IMR-90 (cell line): ENCODE measurements at regions not wholly inside any gene's neighbourhood (a gene's known extent, or its start where the extent isn't known, plus 50 kb on each side); places are given as distances from the start of the nearest gene placed in this dataset.

Experiments used
- ATAC-seq: fragments of 200-7000 bp; cut with Tn5 transposase; 2 replicates; pipeline ENCODE4 v1.9.1; 2020; ENCODE audit warnings: low read depth, mild to moderate bottlenecking, moderate library complexity
- BruUV-seq: library from RNA; stranded (reverse); fragments of 400-500 nt; replicated peaks from 2 replicates; lab custom pipeline; 2021; lab: Mats Ljungman, UMichigan
- CTCF ChIA-PET: fragments of 300-600 bp; formaldehyde crosslinking; extraction: SDS; loops from one replicate; lab custom pipeline; 2021; ENCODE audit warnings: antibody characterized with exemption; lab: Yijun Ruan, JAX
- POLR2A ChIA-PET: fragments of 300-600 bp; sonication (Branson Sonifier 250); formaldehyde crosslinking; loops from one replicate; lab custom pipeline; 2022; ENCODE audit warnings: antibody characterized with exemption; ENCODE audit not compliant: unreplicated experiment; lab: Charles Lee
- DNase-seq: peaks from one replicate; pipeline ENCODE4 v3.0.0; 2013
- H2AFZ ChIP-seq: replicated peaks from 2 replicates; pipeline ENCODE3; 2013; ENCODE audit warnings: low read length, mild to moderate bottlenecking; ENCODE audit not compliant: poor library complexity
- H2AK5ac ChIP-seq: 2 replicates; pipeline ENCODE4 v1.6.1; 2013; ENCODE audit warnings: low read depth, low read length, inconsistent platforms
- H2AK9ac ChIP-seq: replicated peaks from 2 replicates; pipeline ENCODE3; 2013; ENCODE audit warnings: mild to moderate bottlenecking, low read depth, low read length, moderate library complexity; ENCODE audit not compliant: poor library complexity
- H2BK120ac ChIP-seq: 2 replicates; pipeline ENCODE4 v1.6.1; 2013; ENCODE audit warnings: low read depth, low read length, inconsistent platforms
- H2BK15ac ChIP-seq: 3 replicates; pipeline ENCODE4 v1.6.1; 2013; ENCODE audit warnings: low read depth, low read length, inconsistent platforms
- H2BK20ac ChIP-seq: 2 replicates; pipeline ENCODE4 v1.6.1; 2013; ENCODE audit warnings: low read depth, mild to moderate bottlenecking, inconsistent platforms, low read length, moderate library complexity
- H2BK5ac ChIP-seq: 2 replicates; pipeline ENCODE4 v1.6.1; 2013; ENCODE audit warnings: mild to moderate bottlenecking, low read depth, low read length, inconsistent platforms; ENCODE audit not compliant: poor library complexity, severe bottlenecking
- H3K14ac ChIP-seq: replicated peaks from 2 replicates; pipeline ENCODE4 v1.6.1; 2013; ENCODE audit warnings: low read depth, low read length, inconsistent platforms
- H3K18ac ChIP-seq: 2 replicates; pipeline ENCODE4 v1.6.1; 2013; ENCODE audit warnings: low read depth, low read length, control low read depth
- H3K23ac ChIP-seq: 2 replicates; pipeline ENCODE4 v1.6.1; 2013; ENCODE audit warnings: low read depth, low read length, inconsistent platforms
- H3K27ac ChIP-seq: 2 replicates; pipeline ENCODE4 v1.5.1; 2013; ENCODE audit warnings: mild to moderate bottlenecking, control low read depth, low read length; ENCODE audit not compliant: insufficient read depth
- H3K27me3 ChIP-seq: 2 replicates; pipeline ENCODE4 v1.6.1; 2013; ENCODE audit warnings: low read length; ENCODE audit not compliant: control insufficient read depth, insufficient read depth
- H3K36me3 ChIP-seq: 2 replicates; pipeline ENCODE4 v1.6.1; 2013; ENCODE audit warnings: low read length, mixed read lengths; ENCODE audit not compliant: control insufficient read depth, insufficient read depth
- H3K4ac ChIP-seq: 2 replicates; pipeline ENCODE4 v1.6.1; 2013; ENCODE audit warnings: low read depth, low read length, inconsistent platforms
- H3K4me1 ChIP-seq: 2 replicates; pipeline ENCODE4 v1.6.1; 2013; ENCODE audit warnings: low read length, mixed read lengths; ENCODE audit not compliant: control insufficient read depth, insufficient read depth
- H3K4me2 ChIP-seq: 2 replicates; pipeline ENCODE4 v1.6.1; 2013; ENCODE audit warnings: low read depth, mild to moderate bottlenecking, control low read depth, low read length, moderate library complexity
- H3K4me3 ChIP-seq: 2 replicates; pipeline ENCODE4 v1.5.1; 2013; ENCODE audit warnings: low read depth, mild to moderate bottlenecking, control low read depth, low read length, moderate library complexity; ENCODE audit not compliant: insufficient read depth
- H3K56ac ChIP-seq: 2 replicates; pipeline ENCODE4 v1.6.1; 2013; ENCODE audit warnings: low read length, inconsistent platforms; ENCODE audit not compliant: insufficient read depth; ENCODE audit errors: extremely low read depth
- H3K79me1 ChIP-seq, 2 experiments: 2 replicates each; pipeline ENCODE4 v1.6.1; 2013; ENCODE audit warnings: low read length in 2 of 2, inconsistent platforms in 1 of 2, low read depth in 1 of 2
- H3K9ac ChIP-seq: 2 replicates; pipeline ENCODE4 v1.6.1; 2013; ENCODE audit warnings: low read depth, low read length, control low read depth
- H3K9me1 ChIP-seq: 2 replicates; pipeline ENCODE4 v1.6.1; 2013; ENCODE audit warnings: low read length, inconsistent platforms; ENCODE audit not compliant: insufficient read depth
- H3K9me3 ChIP-seq: 2 replicates; pipeline ENCODE4 v1.6.1; 2013; ENCODE audit warnings: low read length; ENCODE audit not compliant: control insufficient read depth, insufficient read depth
- H4K20me1 ChIP-seq: 2 replicates; pipeline ENCODE4 v1.6.1; 2013; ENCODE audit warnings: low read length, inconsistent platforms; ENCODE audit not compliant: insufficient read depth
- H4K5ac ChIP-seq: 2 replicates; pipeline ENCODE4 v1.6.1; 2013; ENCODE audit warnings: mild to moderate bottlenecking, low read depth, low read length, control low read depth
- H4K8ac ChIP-seq, 2 experiments: 2 replicates each; pipeline ENCODE4 v1.6.1; 2013; ENCODE audit warnings: low read depth in 2 of 2, low read length in 2 of 2, control low read depth in 1 of 2, inconsistent platforms in 1 of 2
- H4K91ac ChIP-seq: 2 replicates; pipeline ENCODE4 v1.6.1; 2013; ENCODE audit warnings: low read depth, low read length, inconsistent platforms; ENCODE audit not compliant: insufficient read depth
- MXI1 ChIP-seq: IDR thresholded peaks from 2 replicates; pipeline ENCODE4 v1.6.1; 2012; ENCODE audit warnings: low read depth, mild to moderate bottlenecking, low read length, moderate library complexity, borderline replicate concordance
- WGBS, 2 experiments: methylation state at CpG; one replicate each; pipeline versions ENCODE4 v1.1.5 to v1.1.7; 2013; ENCODE audit warnings: missing lambda C conversion rate in 2 of 2; ENCODE audit not compliant: insufficient read length in 1 of 2; ENCODE audit errors: extremely low coverage in 2 of 2; 5-methylcytosine and 5-hydroxymethylcytosine counted together
- dilution Hi-C: fragments of 300-500 bp; cut with HindIII; formaldehyde crosslinking; loops from one replicate; pipeline ENCODE4 v1.14.3; 2018; ENCODE audit warnings: low sequenced_read_pairs; ENCODE audit not compliant: unreplicated experiment
- in situ Hi-C: fragments of 300-500 bp; cut with MboI; formaldehyde crosslinking; loops from 3 replicates; pipeline ENCODE4 v1.14.3; 2019; ENCODE audit warnings: low sequenced_read_pairs, inconsistent platforms, mixed read lengths
- intact Hi-C: fragments of 100-400 bp; cut with micrococcal nuclease; formaldehyde crosslinking; loops from 2 replicates; pipeline ENCODE4 v1.10.0; 2022

DNA sequence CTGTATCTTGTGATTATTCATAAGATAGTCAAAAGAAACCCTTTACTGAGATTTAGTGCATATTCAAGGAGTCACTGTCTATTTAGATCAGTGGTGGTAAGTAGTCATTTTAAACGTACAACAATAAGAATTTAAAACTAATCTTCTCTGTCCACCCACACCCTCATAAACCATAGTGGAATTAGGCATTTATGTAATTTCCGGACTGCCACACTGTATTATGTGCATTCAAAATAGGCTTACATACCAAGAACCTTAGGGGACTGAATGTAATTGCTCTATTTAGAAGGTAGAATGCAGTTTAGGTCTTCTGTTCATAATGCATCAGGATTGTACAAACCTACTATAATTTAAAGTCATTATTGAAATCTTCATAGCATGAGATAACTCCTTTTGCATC lies 685.4 kb downstream of the TENT5A start:
- no peak overlapping the region for H3K9ac ChIP-seq
- no peak overlapping the region for H3K14ac ChIP-seq
- H3K9me3 ChIP-seq = no peaks in the 10 kb centered on the region
- no CpG with 5 or more reads among the region's 2 CpGs for WGBS, 2 experiments
- H3K56ac ChIP-seq = no peak overlapping the region
- H3K36me3 ChIP-seq = no peaks in the 10 kb centered on the region
- H3K4me3 ChIP-seq = no peak overlapping the region
- H3K27ac ChIP-seq = no peak overlapping the region
- ChIA-PET POLR2A (no interaction called here), CTCF (no interaction called here)
- H2AK5ac ChIP-seq = no peak overlapping the region
- dilution Hi-C loops = no loop called here
- H4K8ac ChIP-seq = no peak overlapping the region
- BruUV-seq = no TSS peak
- intact Hi-C loops = no loop called here
- H4K5ac ChIP-seq = no peak overlapping the region
- H2AK9ac ChIP-seq = no peak overlapping the region
- no peak overlapping the region for H3K18ac ChIP-seq
- H3K9me1 ChIP-seq = no peaks in the 10 kb centered on the region
- no peak overlapping the region for H2BK5ac ChIP-seq
- no peak overlapping the region for H2BK15ac ChIP-seq
- H4K91ac ChIP-seq = no peak overlapping the region
- TF ChIP-seq MXI1 = no peak
- H2BK20ac ChIP-seq = no peak overlapping the region
- no peak overlapping the region for H3K4me2 ChIP-seq
- no peaks in the 10 kb centered on the region for H3K27me3 ChIP-seq
- no peak overlapping the region for H3K4ac ChIP-seq
- in situ Hi-C loops = no loop called here
- no peak for DNase-seq
- H3K4me1 ChIP-seq = no peaks in the 10 kb centered on the region
- no peaks in the 10 kb centered on the region for H4K20me1 ChIP-seq
- no peak overlapping the region for H3K23ac ChIP-seq
- no peak overlapping the region for H2AFZ ChIP-seq
- no peak for ATAC-seq
- H3K79me1 ChIP-seq = no peaks in the 10 kb centered on the region
- no peak overlapping the region for H2BK120ac ChIP-seq
